Thoracic aorta (tissue), 2 donors: ENCODE measurements at regions not wholly inside any gene's neighbourhood (a gene's known extent, or its start where the extent isn't known, plus 50 kb on each side); places are given as distances from the start of the nearest gene placed in this dataset.
"Not testable (repeated sequence)": the region's sequence is repeated elsewhere in the genome, so short reads cannot be mapped to it uniquely, and the experiment has no call there.

Experiments used
- ATAC-seq: fragments of 150-250 bp; one replicate; pipeline ENCODE4 v1.8.0; 2017; ENCODE audit warnings: low read depth; ENCODE audit not compliant: insufficient number of reproducible peaks, low FRiP score
- DNase-seq: peaks from one replicate; pipeline ENCODE4 v3.0.0-alpha.2; 2020; ENCODE audit warnings: low spot score
- H3K27ac ChIP-seq, 2 donors: fragments of 200-600 bp; sonication (generic); 1 replicate in 1 of 2; 2 replicates in 1 of 2; pipeline ENCODE4 v1.5.1; 2016; ENCODE audit warnings: mild to moderate bottlenecking in 2 of 2, moderate library complexity in 2 of 2
- H3K27me3 ChIP-seq: fragments of 200-600 bp; sonication (generic); replicated peaks from 2 replicates; pipeline ENCODE4 v1.6.0; 2016; ENCODE audit warnings: mild to moderate bottlenecking; ENCODE audit not compliant: insufficient read depth
- H3K36me3 ChIP-seq: fragments of 200-600 bp; sonication (generic); one replicate; pipeline ENCODE4 v1.5.1; 2016
- H3K4me1 ChIP-seq, 2 donors: fragments of 200-600 bp; sonication (generic); 1 replicate in 1 of 2; 2 replicates in 1 of 2; pipeline versions ENCODE4 v1.5.1 to v1.6.0; 2016; ENCODE audit warnings: low read depth in 2 of 2, mild to moderate bottlenecking in 1 of 2; ENCODE audit not compliant: control insufficient read depth in 1 of 2
- H3K4me3 ChIP-seq: fragments of 200-600 bp; sonication (generic); 2 replicates; pipeline ENCODE4 v1.5.1; 2016; ENCODE audit warnings: mild to moderate bottlenecking
- H3K9me3 ChIP-seq: fragments of 200-600 bp; sonication (generic); 2 replicates; pipeline ENCODE4 v1.5.1; 2016
- TF ChIP-seq, protein P1 (sequence below): fragments of 200-600 bp; sonication (generic); IDR thresholded peaks from one replicate; pipeline ENCODE4 v1.5.1; 2019; ENCODE audit warnings: antibody characterized with exemption

DNA sequence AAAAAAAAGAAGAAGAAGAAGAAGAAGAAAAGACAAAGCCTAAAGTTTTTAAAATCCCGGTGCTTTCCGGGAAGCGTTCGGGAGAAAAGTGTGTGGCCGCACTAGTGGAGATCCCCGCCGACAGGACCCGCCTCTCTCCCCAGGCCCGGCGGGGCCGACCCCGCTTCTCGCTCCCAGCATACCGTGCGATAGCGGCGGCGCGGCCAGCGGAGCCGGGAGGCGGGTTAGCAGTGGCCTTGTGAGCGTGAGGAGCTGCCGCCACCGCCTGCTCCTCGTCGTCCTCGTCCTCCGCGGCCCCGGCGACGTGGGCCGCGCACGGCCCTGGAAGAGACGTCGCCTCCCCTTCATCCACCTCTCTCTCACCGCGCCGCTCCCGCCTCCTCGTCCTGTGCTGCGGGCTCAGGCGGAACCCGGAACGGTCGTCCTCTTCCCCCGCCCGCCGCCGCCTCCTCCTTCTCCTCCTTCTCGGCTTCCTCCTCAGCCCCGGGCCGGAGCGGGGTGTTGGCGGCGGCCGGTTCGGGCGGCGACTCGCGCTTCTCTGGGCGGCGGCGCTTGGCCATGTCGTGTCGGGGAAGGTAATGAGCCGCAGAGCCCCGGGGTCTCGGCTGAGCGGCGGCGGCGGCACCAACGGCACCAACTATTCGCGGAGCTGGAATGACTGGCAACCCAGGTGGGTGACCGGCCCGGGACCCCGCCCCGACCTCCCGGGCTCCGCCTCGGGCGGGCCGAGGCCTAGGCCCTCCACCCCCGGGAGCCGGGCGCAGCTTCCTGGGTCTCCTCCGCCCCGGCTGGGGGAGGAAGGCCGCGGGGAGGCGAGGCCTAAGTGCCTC is 62.6 kb upstream of the CDR2 start:
- H3K4me1 ChIP-seq, H3K9me3 ChIP-seq, DNase-seq, H3K36me3 ChIP-seq, H3K27me3 ChIP-seq: not testable (repeated sequence)
- peak overlapping the region; percentile 90 for H3K4me3 ChIP-seq
- ATAC-seq, result peak; percentile 42
- peak overlapping the region; percentile 93 to 96 for H3K27ac ChIP-seq

DNA sequence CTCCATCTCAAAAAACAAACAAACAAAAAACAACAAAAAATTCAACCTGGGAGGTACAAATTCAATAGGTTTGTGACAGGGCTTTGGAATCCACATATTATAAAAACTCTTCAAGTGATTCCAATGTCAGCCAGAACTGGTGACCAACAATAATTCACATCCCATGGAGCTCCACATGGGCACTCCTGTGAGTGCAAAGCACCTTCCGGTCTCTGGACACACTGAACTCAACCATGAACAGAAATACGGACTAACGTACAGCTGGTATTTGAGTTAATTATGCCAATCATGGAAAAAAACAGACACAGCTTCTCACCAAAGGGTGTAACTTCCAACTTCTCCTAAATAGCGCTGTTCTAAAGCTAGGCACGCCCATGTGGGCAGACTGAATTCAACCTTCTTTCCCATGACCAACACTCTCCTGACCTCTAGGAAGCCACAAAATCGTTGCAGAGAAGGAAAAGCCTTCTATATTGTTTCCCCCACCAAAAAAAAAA is 62.0 kb upstream of the CDR2 start:
- H3K9me3 ChIP-seq, DNase-seq, H3K4me1 ChIP-seq, H3K36me3 ChIP-seq, H3K27me3 ChIP-seq: not testable (repeated sequence)
- ATAC-seq, result peak; percentile 57
- H3K4me3 ChIP-seq, result peak overlapping the region; percentile 90
- H3K27ac ChIP-seq, result peak overlapping the region; percentile 93 to 96

DNA sequence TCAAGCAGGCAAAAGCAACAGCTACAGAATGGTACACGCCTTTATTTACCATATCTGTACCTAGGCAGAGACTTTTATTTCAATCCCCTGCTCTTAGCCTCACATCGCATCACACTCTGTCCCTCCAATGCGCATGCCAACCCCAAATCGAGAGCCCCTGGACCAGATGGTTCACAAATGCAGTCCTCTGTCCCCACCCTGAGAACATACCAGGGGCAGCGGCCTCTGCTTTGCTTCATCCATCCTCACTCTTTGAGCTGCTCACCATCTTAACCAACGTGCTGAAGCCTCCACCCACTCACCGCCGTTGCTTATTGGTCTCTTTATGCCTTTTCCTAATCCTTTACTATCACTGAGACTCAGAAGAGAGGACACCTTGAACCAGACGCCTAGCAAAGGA is 56.9 kb upstream of the CDR2 start:
- H3K4me1 ChIP-seq, H3K4me3 ChIP-seq, H3K27me3 ChIP-seq, H3K9me3 ChIP-seq, DNase-seq, H3K27ac ChIP-seq, ATAC-seq: not testable (repeated sequence)
- peaks cover 16% of the 10 kb centered on the region for H3K36me3 ChIP-seq

DNA sequence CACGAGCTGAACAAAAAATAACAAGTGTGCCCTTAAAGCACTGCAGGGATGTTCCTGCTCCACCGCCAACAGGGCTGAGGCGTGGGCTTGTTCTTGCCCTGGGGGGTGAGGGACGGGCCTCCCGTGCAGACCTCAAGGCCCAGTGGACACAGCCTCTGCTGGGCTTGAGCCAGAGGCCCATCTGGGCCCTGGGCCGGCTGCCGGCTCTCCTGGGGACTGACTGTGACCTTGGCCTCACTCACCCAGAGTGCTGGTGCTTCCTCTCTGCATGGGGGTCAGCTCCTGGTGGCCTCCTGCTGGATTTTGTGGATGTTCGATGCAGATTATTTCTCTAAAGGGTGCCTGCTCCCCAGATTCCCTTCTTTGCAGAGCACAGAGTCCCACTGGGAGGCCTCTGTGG is 54.2 kb upstream of the CDR2 start:
- TF ChIP-seq, protein P1, sequence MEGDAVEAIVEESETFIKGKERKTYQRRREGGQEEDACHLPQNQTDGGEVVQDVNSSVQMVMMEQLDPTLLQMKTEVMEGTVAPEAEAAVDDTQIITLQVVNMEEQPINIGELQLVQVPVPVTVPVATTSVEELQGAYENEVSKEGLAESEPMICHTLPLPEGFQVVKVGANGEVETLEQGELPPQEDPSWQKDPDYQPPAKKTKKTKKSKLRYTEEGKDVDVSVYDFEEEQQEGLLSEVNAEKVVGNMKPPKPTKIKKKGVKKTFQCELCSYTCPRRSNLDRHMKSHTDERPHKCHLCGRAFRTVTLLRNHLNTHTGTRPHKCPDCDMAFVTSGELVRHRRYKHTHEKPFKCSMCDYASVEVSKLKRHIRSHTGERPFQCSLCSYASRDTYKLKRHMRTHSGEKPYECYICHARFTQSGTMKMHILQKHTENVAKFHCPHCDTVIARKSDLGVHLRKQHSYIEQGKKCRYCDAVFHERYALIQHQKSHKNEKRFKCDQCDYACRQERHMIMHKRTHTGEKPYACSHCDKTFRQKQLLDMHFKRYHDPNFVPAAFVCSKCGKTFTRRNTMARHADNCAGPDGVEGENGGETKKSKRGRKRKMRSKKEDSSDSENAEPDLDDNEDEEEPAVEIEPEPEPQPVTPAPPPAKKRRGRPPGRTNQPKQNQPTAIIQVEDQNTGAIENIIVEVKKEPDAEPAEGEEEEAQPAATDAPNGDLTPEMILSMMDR, result no peak
- H3K27me3 ChIP-seq, result no peaks in the 10 kb centered on the region
- DNase-seq (no peak), ATAC-seq (no peak)
- no peaks in the 10 kb centered on the region for H3K9me3 ChIP-seq
- peaks cover 0 to 19% of the 10 kb centered on the region in 2 donors for H3K4me1 ChIP-seq
- H3K27ac ChIP-seq, result no peak overlapping the region
- no peak overlapping the region for H3K4me3 ChIP-seq
- H3K36me3 ChIP-seq, result peaks cover 16% of the 10 kb centered on the region

DNA sequence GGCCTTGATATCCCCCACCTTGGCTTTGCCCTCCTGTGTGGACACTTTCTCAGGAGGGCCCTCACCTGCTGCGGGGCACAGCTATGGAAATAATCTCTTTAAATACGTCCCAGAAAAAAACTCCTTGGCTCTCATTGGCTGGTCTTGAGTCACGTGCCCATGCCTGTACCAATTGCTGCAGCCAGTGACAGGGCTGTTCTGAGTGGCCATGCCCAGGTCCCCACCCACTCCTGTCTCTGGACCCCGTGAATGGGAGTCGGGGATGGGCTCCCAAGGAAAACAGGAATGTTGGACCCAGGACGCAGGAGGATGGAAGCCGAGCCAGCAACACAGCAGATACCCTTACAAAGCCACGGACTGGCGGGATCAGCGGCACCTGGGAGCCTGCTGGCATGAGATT is 53.1 kb upstream of the CDR2 start:
- no peak overlapping the region for H3K27ac ChIP-seq
- peaks cover 0 to 21% of the 10 kb centered on the region in 2 donors for H3K4me1 ChIP-seq
- DNase-seq, result no peak
- H3K27me3 ChIP-seq, result no peaks in the 10 kb centered on the region
- no peaks in the 10 kb centered on the region for H3K9me3 ChIP-seq
- no peak overlapping the region for H3K4me3 ChIP-seq
- TF ChIP-seq, protein P1, result no peak
- peaks cover 16% of the 10 kb centered on the region for H3K36me3 ChIP-seq
- no peak for ATAC-seq

DNA sequence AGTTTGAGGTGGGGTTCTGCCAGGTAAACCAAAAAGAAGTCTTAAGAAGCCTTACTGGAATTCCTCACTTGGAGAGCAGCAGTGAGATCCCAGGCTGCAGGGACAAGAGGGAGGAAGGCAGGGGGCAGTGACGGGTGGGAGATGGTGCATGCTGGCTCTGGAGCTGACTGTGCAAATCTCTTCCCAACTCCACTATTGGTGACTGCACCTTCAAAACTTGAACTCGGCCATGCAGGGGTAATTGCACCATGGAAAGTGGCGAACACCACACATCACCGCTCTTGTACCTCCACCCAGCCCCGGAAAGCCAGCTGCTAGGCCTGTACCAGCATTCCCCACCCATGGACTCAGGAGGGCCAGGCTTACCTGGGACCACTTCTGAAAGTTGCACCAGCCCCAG is 51.4 kb upstream of the CDR2 start:
- Histone ChIP-seq H3K4me1 (peaks cover 0 to 21% of the 10 kb centered on the region in 2 donors), H3K27ac (peak overlapping the region; percentile 81 to 92), H3K4me3 (no peak overlapping the region), H3K9me3 (no peaks in the 10 kb centered on the region), H3K36me3 (peaks cover 16% of the 10 kb centered on the region), H3K27me3 (no peaks in the 10 kb centered on the region)
- DNase-seq, result no peak
- no peak for ATAC-seq
- TF ChIP-seq, protein P1, result no peak
